Lung (tissue), 11 donors: ENCODE measurements at regions not wholly inside any gene's neighbourhood (a gene's known extent, or its start where the extent isn't known, plus 50 kb on each side); places are given as distances from the start of the nearest gene placed in this dataset.

Experiments
- ATAC-seq: fragments of 200-7000 bp; cut with Tn5 transposase; one replicate; pipeline ENCODE4 v1.9.1; 2020; ENCODE audit warnings: moderate number of reproducible peaks; ENCODE audit not compliant: insufficient read depth, low FRiP score
- DNase-seq, 3 donors: peaks; one replicate each; pipeline ENCODE4 v3.0.0-alpha.2; 2013 to 2017
- H3K27ac ChIP-seq, 2 donors: one replicate each; pipeline ENCODE4 v1.5.1; 2013; ENCODE audit warnings: mild to moderate bottlenecking in 2 of 2, moderate library complexity in 2 of 2, control low read depth in 1 of 2, inconsistent platforms in 1 of 2, low read depth in 1 of 2, low read length in 1 of 2
- H3K27me3 ChIP-seq, 3 donors: one replicate each; pipeline ENCODE4 v1.5.1; 2013; ENCODE audit warnings: low read length in 2 of 3; ENCODE audit not compliant: control insufficient read depth in 3 of 3, insufficient read depth in 3 of 3
- H3K36me3 ChIP-seq, 4 donors: one replicate each; pipeline ENCODE4 v1.5.1; 2013; ENCODE audit warnings: low read length in 4 of 4, mild to moderate bottlenecking in 1 of 4, moderate library complexity in 1 of 4; ENCODE audit not compliant: control insufficient read depth in 4 of 4, insufficient read depth in 4 of 4
- H3K4me1 ChIP-seq, 5 donors: one replicate each; pipeline ENCODE4 v1.5.1; 2013; ENCODE audit warnings: low read length in 5 of 5, mild to moderate bottlenecking in 2 of 5, moderate library complexity in 1 of 5; ENCODE audit not compliant: control insufficient read depth in 5 of 5, insufficient read depth in 5 of 5
- H3K4me3 ChIP-seq: one replicate; pipeline ENCODE4 v1.5.1; 2013; ENCODE audit warnings: mild to moderate bottlenecking, control low read depth, moderate library complexity
- H3K9ac ChIP-seq, 2 donors: one replicate each; pipeline ENCODE4 v1.5.1; 2013; ENCODE audit warnings: low read length in 2 of 2, control low read depth in 1 of 2; ENCODE audit not compliant: insufficient read depth in 1 of 2
- H3K9me3 ChIP-seq, 4 donors: one replicate each; pipeline ENCODE4 v1.5.1; 2013; ENCODE audit warnings: low read length in 3 of 4, mild to moderate bottlenecking in 1 of 4, moderate library complexity in 1 of 4; ENCODE audit not compliant: control insufficient read depth in 4 of 4, insufficient read depth in 3 of 4
- WGBS, 2 donors: extraction: QIAGEN DNeasy Blood & Tissue Kit; methylation state at CpG; one replicate each; pipeline ENCODE4 v1.1.7; 2013; 5-methylcytosine and 5-hydroxymethylcytosine counted together
- TF ChIP-seq, protein P1 (sequence below): IDR thresholded peaks from 2 replicates; pipeline ENCODE4 v1.5.1; 2012; ENCODE audit warnings: mild to moderate bottlenecking; ENCODE audit errors: control extremely low read depth, extremely low read depth
- donor health status: control.
- donor health status: control.
- donor health status: Bipolar disorder and iron deficiency.
- donor health status: healthy.
- donor health status: DM: yes; HTN: yes; CAD: no.

DNA sequence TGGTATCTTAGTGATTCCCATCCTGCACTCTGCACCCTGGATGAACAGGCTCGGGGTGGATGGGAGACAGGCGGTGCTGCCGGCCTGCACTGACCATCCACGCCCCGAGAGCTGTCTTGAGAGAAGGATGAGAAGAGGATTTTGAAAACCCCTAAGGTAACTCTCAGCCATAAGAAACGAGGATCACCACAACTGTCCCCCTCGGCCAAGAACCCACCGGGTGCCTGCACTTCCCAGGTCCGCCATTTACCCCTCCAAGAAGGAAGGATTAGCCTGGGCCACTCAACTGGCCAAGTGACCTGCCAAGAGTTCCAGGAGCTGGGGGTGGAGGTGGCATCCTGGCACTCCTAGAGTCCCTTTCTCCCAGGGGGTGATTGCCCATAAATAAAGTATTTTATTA is 302.4 kb upstream of the TNRC6C start:
- Histone ChIP-seq H3K4me1 (no peaks in the 10 kb centered on the region), H3K36me3 (no peaks in the 10 kb centered on the region), H3K9me3 (peaks cover 0 to 9% (median 3%) of the 10 kb centered on the region in 4 donors), H3K27ac (no peak overlapping the region), H3K9ac (no peak overlapping the region), H3K27me3 (peaks cover 0 to 3% (median 0%) of the 10 kb centered on the region in 3 donors), H3K4me3 (no peak overlapping the region)
- ATAC-seq (no peak), DNase-seq (no peak)
- 80 to 84% methylated on average over 9 of the region's 9 CpGs for WGBS, 2 donors
- TF ChIP-seq, protein P1, sequence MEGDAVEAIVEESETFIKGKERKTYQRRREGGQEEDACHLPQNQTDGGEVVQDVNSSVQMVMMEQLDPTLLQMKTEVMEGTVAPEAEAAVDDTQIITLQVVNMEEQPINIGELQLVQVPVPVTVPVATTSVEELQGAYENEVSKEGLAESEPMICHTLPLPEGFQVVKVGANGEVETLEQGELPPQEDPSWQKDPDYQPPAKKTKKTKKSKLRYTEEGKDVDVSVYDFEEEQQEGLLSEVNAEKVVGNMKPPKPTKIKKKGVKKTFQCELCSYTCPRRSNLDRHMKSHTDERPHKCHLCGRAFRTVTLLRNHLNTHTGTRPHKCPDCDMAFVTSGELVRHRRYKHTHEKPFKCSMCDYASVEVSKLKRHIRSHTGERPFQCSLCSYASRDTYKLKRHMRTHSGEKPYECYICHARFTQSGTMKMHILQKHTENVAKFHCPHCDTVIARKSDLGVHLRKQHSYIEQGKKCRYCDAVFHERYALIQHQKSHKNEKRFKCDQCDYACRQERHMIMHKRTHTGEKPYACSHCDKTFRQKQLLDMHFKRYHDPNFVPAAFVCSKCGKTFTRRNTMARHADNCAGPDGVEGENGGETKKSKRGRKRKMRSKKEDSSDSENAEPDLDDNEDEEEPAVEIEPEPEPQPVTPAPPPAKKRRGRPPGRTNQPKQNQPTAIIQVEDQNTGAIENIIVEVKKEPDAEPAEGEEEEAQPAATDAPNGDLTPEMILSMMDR: no peak

DNA sequence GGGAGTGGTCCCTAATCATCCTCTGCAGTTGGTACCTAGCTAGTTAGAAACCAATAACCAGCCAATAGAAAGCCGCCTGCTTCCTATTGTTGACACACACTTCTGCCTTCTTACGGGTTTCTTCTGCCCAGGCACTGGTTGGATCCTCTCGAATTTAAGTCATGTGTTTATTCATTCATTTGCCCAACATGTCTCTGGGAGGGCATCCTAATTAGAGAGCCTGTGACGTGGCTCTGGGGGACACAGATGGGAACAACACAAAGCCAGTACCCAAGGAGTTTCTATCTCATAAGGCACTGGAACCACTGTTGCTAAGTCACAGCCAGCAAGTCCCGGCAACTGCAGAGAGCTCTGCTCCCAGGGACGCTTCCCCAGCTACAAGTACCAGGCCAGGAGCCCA is 300.7 kb upstream of the TNRC6C start:
- no peaks in the 10 kb centered on the region for H3K36me3 ChIP-seq
- no peak overlapping the region for H3K27ac ChIP-seq
- no peaks in the 10 kb centered on the region for H3K4me1 ChIP-seq
- H3K9ac ChIP-seq: no peak overlapping the region
- 79 to 82% methylated on average over 6 of the region's 6 CpGs for WGBS, 2 donors
- H3K9me3 ChIP-seq: peaks cover 0 to 9% (median 4%) of the 10 kb centered on the region in 4 donors
- TF ChIP-seq, protein P1: no peak
- DNase-seq: no peak
- no peak for ATAC-seq
- H3K4me3 ChIP-seq: no peak overlapping the region
- H3K27me3 ChIP-seq: peaks cover 0 to 3% (median 0%) of the 10 kb centered on the region in 3 donors

DNA sequence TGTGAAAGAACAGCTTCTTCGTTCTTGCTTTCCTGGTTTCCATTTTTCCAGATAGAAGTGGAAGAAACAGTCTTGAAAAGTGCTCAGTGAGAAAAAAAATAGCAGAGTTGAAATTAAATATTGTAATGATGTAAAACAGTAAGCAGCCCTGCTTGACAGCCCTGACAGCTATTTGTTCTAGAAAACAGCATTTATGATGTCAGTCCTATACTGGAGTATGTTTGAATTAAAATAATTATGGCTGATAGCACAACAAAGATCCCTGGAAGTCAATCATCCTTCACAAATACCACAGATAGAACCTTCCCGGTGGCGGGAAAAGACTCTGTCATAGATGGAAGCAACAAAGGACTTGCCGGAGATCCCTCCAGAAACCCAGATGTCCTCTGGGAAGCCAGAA is 298.0 kb upstream of the TNRC6C start:
- DNase-seq (no peak), ATAC-seq (no peak)
- Histone ChIP-seq H3K27me3 (peaks cover 0 to 3% (median 0%) of the 10 kb centered on the region in 3 donors), H3K36me3 (no peaks in the 10 kb centered on the region), H3K9ac (no peak overlapping the region), H3K27ac (no peak overlapping the region), H3K4me3 (no peak overlapping the region), H3K4me1 (no peaks in the 10 kb centered on the region), H3K9me3 (peaks cover 0 to 12% (median 4%) of the 10 kb centered on the region in 4 donors)
- 86 to 95% methylated on average over 4 of the region's 4 CpGs for WGBS, 2 donors
- TF ChIP-seq, protein P1: no peak

DNA sequence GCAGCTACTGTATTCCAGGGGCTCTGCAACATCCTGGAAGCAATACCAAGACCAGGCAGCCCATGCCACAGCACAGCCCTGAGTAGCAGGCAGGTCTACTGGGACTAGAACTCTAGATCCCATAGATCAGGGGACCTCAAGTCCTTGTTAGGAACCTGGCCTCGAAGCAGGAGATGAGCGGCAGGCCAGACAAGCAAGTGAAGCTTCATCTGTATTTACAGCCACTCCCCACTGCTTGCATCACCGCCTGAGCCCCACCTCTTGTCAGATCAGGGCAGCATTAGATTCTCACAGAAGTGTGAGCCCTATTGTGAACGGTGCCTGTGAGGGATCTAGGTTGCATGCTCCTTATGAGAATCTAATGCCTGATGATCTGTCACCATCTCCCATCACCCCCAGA is 295.7 kb upstream of the TNRC6C start:
- TF ChIP-seq, protein P1: no peak
- H3K36me3 ChIP-seq: no peaks in the 10 kb centered on the region
- peaks cover 0 to 12% (median 3%) of the 10 kb centered on the region in 4 donors for H3K9me3 ChIP-seq
- 88 to 90% methylated on average over 4 of the region's 4 CpGs for WGBS, 2 donors
- no peak for ATAC-seq
- no peak overlapping the region for H3K4me3 ChIP-seq
- H3K9ac ChIP-seq: no peak overlapping the region
- no peaks in the 10 kb centered on the region for H3K4me1 ChIP-seq
- no peak for DNase-seq
- H3K27me3 ChIP-seq: no peaks in the 10 kb centered on the region
- H3K27ac ChIP-seq: no peak overlapping the region
